ENCODE measurements at regions not wholly inside any gene's neighbourhood (a gene's known extent, or its start where the extent isn't known, plus 50 kb on each side); places are given as distances from the start of the nearest gene placed in this dataset.

DNA sequence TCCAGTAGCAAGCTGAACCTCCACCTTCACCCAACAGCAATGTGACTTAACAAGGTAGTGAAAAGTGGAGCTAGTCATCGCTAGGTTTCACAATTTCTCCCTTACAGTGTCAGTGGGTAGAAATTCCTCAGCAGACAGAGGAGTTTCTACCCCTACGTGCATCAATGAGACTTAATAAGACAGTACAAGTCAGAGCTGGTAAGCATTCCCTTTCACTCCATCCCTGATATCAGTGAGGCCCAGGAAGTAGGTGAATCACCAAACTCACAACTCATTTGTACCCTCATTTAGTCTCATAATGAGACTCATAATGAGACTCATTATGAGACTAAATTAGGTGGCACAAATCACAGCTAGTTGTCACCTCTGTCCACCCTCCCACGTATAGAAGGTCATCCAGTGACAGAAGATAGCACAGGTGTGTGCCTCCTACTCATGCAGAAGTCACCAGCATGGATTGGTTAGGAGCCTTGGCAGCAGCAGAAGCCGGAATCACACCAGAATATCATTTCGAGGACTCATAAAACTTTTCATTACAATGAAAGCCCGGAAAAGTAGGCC, 50.8 kb upstream of the NUDT10 start:
- intact Hi-C loops (cut with DNase I), result no loop called here
- DNase-seq, result no peak
- no peak overlapping the region for H3K4me3 ChIP-seq
- H3K36me3 ChIP-seq (replicated peaks in 1 of 2; ENCODE audit: insufficient read depth in 1 of 2, low read depth in 2 of 2), result no peaks in the 10 kb centered on the region
- TF ChIP-seq, protein P1, sequence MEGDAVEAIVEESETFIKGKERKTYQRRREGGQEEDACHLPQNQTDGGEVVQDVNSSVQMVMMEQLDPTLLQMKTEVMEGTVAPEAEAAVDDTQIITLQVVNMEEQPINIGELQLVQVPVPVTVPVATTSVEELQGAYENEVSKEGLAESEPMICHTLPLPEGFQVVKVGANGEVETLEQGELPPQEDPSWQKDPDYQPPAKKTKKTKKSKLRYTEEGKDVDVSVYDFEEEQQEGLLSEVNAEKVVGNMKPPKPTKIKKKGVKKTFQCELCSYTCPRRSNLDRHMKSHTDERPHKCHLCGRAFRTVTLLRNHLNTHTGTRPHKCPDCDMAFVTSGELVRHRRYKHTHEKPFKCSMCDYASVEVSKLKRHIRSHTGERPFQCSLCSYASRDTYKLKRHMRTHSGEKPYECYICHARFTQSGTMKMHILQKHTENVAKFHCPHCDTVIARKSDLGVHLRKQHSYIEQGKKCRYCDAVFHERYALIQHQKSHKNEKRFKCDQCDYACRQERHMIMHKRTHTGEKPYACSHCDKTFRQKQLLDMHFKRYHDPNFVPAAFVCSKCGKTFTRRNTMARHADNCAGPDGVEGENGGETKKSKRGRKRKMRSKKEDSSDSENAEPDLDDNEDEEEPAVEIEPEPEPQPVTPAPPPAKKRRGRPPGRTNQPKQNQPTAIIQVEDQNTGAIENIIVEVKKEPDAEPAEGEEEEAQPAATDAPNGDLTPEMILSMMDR (IDR thresholded peaks at IDR 0.05), result no peak
- no peak for TF ChIP-seq POLR2A (IDR thresholded peaks at IDR 0.05)
- no peak for ATAC-seq
- no peaks in the 10 kb centered on the region for H3K27me3 ChIP-seq
- no peaks in the 10 kb centered on the region for H3K4me1 ChIP-seq
- WGBS, 2 donors, result 59 to 69% methylated on average over 3 to 6 of the region's 6 CpGs
- H3K27ac ChIP-seq, result no peak overlapping the region
- H3K9me3 ChIP-seq, result no peaks in the 10 kb centered on the region

Measured in body of pancreas (tissue), 4 donors.